HG02678 (cell line): ENCODE measurements at regions not wholly inside any gene's neighbourhood (a gene's known extent, or its start where the extent isn't known, plus 50 kb on each side); places are given as distances from the start of the nearest gene placed in this dataset.
"Not testable (repeated sequence)": the region's sequence is repeated elsewhere in the genome, so short reads cannot be mapped to it uniquely, and the experiment has no call there.

Experiments
- ATAC-seq: cut with Tn5 transposase; IDR thresholded peaks from one replicate; pipeline ENCODE4 v1.9.1; 2021; ENCODE audit warnings: mild to moderate bottlenecking, moderate library complexity; ENCODE audit not compliant: unreplicated experiment

DNA sequence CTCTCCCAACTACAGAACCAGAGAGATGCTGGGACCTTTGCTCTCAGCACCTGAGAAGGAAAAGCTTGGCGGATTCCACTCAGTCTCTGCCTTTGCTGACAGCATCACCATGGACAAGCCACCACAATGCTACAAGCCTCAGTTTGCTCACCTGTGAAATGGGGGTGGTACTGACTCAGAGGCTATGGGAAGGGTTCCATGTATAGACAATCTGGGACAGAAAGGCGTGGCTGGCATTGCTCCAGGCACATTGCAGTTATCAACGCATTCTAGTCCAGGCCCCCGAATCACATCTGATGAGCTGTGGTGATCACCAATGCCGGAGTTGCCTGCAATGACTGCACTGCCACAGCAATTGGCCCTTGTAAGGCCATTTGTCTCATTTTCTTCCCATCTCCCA, 72.6 kb downstream of the ISX start:
- ATAC-seq, result no peak

DNA sequence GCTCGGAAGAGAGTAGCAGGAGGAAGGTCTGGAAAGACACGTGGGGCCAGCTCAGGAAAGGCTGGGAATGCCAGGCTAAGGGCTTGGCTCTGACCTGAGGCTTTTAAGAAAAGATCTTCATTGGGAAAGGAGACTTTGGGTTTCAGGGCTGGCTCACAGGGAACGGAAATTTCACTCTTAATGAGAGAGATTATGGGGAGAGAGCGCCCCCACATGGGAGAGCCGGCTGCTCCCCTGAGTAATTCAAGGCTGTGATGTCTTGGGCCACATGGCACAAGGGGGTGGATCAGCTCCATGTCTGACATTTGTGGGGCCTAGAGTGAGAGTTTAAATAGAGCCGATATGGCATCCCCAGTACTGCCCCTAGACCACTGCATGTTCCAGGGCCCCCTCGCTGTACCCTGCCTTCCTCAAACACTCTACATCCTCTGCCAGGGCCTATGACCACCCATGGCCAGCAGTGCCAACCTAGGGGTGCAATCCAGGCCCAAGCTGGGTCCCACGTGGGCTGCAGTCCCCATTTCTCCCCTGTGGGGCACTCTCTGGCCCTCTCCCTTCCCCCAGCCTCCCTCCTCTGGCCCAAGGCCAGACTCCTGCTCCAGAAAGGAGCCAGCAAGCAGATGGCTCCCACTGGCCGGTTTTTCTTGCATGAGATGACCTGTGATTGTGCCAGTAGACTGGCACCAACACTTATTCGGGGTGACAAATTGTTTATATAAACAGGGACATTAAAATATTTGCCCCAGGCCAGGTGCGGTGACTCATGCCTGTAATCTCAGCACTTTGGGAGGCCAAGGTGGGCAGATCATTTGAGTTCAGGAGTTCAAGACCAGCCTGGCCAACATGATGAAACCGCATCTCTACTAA, 75.2 kb downstream of the ISX start:
- ATAC-seq, result no peak

DNA sequence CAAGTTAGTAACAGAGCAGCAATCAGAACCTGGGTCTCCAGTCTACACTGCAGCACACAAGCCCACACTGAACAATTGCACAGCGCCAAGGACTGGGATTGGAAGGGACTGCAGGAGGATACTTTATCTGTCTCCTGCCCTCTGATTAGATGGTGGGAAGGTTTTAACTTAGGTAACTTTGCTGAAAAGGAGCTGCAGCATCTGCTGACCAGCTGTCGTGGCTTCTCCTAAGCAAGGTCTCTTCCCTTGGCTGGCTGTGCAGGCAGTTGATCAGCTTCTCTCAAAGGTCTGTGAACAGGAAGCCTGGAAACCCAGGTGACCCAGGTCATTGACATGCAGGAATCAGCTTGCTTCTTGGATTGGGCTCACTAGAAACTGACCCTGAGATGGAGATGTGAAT, 82.4 kb downstream of the ISX start:
- no peak for ATAC-seq

DNA sequence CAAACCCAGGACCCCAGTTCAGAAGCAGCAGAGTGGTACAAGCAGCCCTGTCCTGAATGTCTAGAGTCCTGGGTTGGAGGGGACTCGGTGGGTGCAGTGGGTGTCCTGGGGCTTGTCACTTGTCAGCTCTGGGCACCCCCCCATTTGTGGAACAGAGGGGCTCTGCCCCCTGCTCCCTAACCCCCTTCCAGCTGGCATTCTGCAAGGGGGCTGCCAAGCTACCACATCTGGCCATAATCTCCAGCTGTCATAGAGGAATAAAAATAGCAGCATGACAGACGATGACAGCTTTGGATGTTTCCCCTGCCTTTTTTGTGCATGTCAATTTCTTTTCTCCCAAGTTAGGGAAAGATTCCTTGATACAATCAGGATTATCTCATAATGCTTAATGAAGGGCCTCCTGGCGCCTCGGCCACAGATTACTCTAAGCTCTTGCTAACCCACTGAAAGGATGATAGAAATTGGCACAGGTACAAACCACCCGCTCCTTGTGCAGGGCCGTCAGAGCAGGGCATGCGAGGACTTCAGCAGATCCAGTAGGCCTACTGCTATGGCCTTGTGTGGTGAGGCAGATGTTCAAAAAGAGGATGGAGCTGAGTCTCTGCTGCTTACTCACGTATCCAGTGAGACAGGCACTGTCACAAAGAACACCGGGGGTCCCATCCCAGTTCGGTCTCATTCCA, 83.0 kb downstream of the ISX start:
- ATAC-seq, result no peak

DNA sequence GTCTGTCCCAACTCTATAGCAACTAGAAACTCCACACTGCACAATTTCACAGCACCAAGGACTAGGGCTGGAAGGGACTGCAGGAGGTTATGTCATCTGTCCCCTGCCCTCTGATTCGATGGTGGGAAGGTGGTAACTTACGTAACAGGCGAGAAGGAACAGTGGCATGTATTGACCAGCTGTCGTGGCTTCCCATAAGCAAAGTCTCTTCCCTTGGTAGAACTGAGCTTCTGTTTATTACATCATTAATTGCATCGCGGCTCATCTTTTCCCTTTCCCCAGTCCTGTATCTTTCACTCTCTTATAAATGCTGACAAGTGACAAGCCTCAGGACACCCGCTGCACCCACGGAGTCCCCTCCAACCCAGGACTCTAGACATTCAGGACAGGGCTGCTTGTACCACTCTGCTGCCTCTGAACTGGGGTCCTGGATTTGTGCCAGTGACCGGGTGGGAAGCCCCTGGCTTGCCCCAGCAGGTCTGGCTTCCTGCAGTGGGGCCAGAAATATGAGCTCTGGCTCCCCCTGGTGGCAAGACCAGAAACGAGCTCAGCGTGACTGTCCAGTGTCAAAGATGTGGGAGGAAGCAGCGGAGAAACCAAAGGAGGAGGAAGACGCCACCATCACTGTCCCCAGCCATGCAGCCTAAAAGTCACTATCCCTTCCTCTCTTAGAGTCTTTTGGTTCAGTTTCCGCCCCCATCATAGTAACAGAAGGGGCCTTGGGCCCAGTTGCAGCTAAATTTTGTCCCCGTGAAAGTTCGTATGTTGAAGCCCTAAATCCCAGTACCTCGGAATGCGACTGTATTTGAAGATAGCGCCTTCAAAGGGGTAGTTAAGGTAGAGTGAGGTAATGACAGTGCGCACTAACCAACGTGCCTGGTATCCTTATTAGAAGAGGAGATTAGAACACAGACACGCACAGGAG, 84.5 kb downstream of the ISX start:
- ATAC-seq, result peak; percentile 70

DNA sequence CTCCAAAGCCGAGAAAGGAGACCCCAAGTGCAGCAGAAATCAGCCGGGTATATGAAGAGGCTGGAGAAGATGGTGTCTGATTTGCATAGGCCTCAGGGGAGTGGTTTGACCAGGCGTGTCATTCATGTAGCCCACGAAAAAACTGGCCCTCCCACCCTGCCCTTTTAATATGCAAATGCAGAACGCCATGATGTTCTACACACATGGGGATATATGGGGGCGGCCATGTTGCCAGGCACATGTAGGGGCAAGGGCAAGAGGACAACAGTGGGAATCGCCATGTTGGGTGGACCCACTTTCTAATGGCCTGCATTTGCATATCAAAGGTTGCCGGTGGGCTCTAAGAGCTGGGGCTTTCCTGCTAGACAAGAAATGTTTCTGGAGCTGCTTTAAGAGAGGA, 86.4 kb downstream of the ISX start:
- ATAC-seq, result no peak

DNA sequence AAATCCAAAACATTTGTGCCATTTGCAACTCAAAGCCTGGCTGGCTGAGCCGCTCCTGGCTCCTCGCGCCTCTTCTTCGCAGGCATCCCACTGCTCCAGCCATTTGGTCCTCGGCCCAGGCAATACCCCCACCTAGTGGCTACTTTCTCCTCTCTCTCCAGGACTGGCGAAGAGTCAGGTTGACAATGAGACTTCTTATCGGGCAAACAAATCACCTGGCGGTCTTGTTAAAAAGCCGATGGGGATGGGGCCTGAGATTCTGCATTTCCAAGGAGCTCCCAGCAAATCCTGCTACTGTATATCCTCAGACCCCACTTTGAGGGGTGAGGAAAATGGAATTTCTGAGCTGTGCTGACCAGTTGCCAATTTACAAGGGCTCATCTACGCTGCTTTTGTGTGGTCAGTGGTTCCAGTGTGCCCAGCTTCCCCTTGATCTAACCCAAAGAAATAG, 89.0 kb downstream of the ISX start:
- peak; percentile 45 for ATAC-seq

DNA sequence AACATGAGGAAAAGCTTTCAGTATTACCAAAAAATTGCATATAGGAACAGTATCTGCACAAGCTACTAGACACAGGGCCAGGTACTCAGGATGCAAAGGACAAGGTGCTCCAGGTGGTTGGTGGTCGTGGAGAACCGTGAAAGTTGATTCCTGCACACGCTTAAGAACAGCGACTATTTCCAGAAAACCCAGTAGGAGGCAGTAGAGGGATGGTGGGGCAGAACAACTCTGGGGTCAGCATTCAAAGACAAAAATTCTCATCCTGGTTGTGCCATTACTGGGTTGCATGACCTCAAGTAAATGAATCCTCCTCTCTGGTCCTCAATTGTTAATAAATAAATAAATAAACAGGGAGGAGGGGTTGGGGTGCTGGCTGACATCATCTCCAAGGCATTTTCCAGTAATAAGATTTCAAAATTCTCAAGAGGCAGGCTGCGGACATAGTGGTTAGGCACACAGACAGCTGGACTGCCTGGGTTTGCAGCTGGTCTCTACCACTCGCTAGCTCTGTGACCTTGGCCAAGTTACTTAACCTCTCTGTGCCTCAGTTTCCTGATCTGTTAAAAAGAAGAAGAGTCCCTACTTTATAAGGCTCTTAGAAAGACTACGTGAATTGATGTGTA, 89.6 kb downstream of the ISX start:
- ATAC-seq, result no peak

DNA sequence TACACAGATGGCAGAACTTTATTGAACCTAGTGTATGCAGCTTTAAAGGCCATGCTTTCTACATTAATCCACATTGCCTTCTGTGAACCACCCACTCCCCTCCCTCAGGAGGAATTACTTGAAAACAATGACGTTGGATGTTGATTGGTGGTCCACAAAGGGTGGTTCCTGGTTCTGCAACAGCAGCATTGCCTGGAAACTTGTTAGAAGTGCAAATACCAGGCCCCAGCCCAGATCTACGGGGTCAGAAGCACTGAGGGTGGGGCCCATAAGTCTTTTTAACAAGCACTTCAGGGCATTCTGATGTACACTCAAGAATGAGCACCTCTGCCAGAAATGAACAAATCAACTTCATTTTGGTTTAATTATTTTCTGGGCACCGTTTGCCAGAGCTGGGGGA, 91.0 kb downstream of the ISX start:
- no peak for ATAC-seq

DNA sequence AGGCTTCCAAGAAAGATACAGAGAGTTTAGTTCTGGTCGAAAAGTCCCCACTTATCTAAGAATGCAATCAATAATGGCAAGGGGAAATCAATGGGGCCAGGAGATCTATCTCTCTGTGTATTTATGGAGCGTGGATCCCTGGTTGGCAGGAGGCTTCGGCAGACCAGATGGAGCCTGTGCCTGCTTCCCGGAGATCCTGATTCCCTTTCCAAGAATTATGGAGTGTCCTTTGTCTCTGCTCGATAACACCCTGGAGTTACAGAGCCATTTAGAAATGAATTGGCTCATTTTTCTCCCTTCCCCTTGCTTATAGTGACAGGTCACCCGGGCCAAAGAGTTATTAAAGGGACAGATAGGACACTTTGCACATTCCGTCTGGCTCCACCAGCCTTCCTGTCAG, 92.4 kb downstream of the ISX start:
- no peak for ATAC-seq

DNA sequence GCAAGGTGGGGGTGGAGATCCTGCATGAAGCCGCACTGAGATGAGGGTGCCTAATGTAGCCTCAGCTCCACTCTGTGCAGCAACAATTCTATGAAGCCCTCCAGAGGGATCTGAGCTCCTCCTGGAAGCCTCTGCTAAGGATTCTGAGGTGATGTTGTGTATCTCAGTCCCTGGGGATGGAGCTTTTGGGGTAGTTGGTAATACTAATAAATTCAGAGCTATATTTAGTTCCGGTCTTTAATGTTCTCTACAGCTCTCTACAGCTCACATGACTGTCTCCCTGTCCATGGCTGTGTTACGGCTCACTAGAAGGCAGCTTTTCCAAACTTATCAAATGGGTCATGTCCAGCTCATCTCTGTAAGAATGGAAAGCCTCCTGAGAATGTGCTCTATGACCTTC, 93.4 kb downstream of the ISX start:
- no peak for ATAC-seq

DNA sequence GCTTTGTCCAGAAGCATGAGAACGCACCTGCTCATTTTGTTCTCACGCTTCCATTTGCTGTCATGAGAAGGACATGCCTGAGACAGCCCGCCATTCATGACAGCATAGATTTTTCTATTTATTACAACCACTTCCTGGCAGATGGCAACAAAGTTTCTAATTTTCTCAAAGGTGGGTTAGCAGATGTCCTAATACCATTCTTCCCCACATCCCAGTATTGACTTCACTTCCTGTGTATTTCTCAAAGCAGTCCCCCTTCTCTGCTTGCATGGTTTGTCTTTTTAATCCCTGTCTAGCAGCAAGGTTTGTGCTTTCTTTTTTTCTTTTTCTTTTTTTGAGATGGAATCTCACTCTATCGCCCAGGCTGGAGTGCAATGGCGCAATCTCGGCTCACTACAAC, 94.3 kb downstream of the ISX start:
- ATAC-seq, result no peak

DNA sequence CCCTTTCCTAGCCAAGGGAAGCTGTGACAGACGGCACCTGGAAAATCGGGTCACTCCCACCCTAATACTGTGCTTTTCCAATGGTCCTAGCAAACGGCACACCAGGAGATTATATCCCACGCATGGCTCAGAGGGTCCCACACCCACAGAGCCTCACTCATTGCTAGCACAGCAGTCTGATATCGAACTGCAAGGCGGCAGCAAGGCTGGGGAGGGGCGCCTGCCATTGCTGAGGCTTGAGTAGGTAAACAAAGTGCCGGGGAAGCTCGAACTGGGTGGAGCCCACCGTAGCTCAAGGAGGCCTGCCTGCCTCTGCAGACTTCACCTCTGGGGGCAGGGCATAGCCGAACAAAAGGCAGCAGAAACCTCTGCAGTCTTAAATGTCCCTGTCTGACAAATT, 91.4 kb upstream of the HMGXB4 start:
- not testable (repeated sequence) for ATAC-seq

DNA sequence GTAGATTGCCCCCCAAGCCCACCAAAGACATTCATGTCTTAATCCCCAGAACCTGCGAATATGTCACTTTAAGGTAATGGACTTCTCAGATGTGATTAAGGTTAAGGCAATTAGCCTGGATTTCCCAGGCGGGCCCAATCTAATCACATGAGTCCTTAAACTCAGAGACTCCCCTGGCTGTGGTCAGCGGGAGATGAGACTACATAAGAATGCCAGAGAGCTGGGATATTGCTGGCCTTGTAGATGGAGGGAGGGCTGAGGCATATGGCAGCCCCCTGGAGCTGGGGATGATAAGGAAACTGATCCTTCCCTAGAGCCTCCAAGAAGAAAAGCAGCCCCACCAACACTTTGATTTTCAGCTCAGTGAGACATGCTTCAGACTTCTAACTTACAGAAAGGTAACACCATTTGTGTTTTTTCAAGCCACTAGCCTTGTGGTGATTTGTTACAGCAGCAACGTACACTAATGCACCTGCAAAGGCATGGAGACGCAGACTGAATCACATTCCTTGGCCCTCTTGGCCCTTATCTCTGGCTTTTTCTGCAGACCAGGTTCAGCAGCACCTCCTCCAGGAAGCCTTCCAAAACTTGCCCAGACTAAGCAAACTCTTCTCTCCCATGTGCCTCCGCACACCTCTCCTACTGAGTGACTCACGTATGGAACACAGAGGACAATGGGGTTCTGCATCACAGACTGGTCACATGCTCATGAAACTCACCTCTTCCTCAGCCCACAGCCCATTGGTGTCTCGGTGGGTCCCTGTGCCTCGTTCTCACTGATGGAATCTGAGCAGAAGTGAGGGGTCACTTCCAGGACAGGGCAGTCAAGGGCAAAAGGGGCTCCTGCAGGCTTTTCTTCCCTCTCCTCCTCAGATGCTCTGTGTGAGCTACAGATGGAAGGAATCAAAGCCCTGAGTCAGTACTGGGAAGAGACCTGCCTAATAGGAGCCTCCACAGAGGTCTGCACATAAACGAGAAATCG, 86.3 kb upstream of the HMGXB4 start:
- ATAC-seq, result no peak

DNA sequence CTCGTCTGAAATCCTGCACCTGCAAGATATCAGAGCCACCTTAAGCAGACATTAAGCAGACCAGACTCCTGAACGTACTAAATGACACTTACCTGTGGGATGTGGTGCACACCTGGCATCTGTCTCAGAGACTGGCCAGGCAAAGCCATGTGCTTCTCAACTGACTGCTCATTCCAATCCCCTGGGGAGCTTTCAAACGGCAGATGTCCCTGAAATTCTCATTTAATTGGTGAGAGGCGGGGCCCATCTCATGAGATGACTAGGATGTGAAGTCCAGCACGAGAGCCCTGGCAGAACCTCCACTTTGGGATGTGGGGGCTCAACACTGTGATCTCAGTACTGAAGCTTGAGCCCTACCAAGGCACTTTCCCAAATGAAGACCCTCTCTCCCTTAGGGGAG, 84.9 kb upstream of the HMGXB4 start:
- ATAC-seq, result no peak

DNA sequence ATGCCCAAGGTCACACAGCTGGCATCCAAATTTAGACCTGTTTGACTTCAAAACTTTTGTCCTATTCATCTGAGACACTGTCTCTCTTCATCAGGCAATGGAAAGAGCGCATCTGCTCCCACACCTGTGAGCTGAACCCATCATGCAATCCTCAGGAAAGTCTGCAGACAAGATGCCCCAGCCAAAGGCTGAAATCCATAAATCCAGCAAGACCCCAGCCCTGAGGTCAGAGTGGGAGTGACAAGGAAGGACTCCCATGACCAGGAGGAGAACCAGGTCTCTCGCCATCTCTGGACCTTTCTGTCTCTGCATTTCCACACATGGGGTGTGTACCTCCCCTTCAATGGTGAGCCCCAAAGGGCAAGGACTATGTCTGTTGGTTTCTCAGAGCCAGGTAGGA, 83.6 kb upstream of the HMGXB4 start:
- no peak for ATAC-seq

DNA sequence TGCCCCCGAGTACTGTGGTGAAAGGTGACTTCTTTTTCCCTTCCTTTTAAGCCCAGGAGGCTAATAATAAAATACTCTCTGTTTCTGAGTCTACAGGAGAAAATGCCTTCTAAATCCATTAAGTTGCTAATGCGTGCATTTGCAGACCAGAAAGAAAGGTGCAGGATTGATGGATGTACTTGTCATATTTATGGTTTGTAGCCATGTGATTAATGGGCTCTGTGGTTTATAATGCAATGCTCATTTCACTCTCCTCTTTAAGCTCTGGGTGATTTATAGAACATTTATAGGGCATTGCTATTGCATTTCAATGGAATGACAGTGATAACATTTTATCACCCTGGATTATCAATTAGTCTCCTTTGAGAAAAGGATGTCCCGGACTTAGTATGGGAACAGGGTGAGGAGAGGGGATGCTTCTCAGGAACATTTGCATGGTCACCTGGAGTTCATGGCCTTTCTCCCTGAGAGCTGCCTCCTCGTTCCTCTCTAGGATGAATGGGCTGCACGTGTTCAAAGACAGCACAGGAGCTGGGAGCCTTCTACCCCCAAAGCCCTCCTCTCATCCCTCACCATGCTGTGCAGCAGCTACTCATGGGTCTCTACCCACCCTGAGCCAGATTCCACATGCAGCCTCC, 82.8 kb upstream of the HMGXB4 start:
- ATAC-seq, result no peak

DNA sequence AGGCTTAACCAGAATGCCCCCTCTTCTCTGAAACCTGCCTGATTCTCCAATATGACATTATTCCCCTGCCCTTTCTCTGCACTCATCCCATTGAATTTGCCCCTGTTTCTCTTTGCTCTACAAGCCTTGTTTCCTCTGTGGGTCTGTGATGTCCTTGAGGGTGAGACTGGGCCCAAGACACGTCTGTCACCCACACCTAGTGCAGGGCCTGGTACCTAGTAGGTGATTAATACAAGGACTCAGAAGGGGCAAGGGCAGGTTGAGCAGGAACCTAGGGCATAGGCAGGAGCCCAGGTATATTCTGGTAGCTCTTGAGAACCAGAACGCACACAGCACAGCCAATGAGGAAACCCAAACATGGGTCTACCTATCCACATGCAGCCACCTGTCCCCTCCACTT, 81.9 kb upstream of the HMGXB4 start:
- no peak for ATAC-seq

DNA sequence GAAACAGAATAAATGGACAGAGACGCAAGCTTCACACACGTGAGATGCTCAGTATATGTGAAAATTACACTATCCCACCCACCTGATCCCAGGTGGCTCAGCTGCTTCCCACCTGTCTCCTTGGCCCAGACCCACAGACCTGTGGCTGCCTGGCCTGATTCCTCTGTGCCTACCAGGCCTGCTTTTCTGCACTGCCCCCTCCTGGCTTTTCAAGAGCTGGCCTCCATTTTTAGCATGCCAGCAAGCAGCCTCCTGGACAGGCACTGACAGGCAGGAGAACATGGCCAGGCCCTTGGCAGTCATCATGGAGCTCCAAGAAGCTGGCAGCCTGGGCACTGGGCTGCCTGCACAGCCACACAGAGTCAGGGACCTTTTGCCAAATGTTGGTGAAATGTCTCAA, 79.5 kb upstream of the HMGXB4 start:
- no peak for ATAC-seq
